ENCODE measurements at regions not wholly inside any gene's neighbourhood (a gene's known extent, or its start where the extent isn't known, plus 50 kb on each side); places are given as distances from the start of the nearest gene placed in this dataset.

GRCh38 chr20:58135441-58136148 is 92.9 kb downstream of the ANKRD60 start:
- H3K4me3 ChIP-seq: no peak overlapping the region
- no peaks in the 10 kb centered on the region for H3K36me3 ChIP-seq
- H3K27ac ChIP-seq: peak overlapping the region in 1 of 4 donors; percentile 26
- H3K9me3 ChIP-seq: no peaks in the 10 kb centered on the region
- H3K4me1 ChIP-seq: peaks cover 0 to 46% (median 2%) of the 10 kb centered on the region in 4 donors
- 43 to 56% methylated on average over 16 of the region's 16 CpGs for WGBS, 2 donors
- no peak for TF ChIP-seq EP300 (IDR thresholded peaks at IDR 0.05)
- no peak for TF ChIP-seq POLR2A (IDR thresholded peaks at IDR 0.05)
- TF ChIP-seq, protein P1, sequence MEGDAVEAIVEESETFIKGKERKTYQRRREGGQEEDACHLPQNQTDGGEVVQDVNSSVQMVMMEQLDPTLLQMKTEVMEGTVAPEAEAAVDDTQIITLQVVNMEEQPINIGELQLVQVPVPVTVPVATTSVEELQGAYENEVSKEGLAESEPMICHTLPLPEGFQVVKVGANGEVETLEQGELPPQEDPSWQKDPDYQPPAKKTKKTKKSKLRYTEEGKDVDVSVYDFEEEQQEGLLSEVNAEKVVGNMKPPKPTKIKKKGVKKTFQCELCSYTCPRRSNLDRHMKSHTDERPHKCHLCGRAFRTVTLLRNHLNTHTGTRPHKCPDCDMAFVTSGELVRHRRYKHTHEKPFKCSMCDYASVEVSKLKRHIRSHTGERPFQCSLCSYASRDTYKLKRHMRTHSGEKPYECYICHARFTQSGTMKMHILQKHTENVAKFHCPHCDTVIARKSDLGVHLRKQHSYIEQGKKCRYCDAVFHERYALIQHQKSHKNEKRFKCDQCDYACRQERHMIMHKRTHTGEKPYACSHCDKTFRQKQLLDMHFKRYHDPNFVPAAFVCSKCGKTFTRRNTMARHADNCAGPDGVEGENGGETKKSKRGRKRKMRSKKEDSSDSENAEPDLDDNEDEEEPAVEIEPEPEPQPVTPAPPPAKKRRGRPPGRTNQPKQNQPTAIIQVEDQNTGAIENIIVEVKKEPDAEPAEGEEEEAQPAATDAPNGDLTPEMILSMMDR (IDR thresholded peaks at IDR 0.05): no peak
- no peak for DNase-seq (ENCODE audit: low spot score in 2 of 2)
- H3K27me3 ChIP-seq: no peaks in the 10 kb centered on the region

- Histone ChIP-seq H3K27ac (peak overlapping the region; percentile 18 to 88 (median 51)), H3K4me3 (no peak overlapping the region), H3K27me3 (no peaks in the 10 kb centered on the region), H3K36me3 (no peaks in the 10 kb centered on the region), H3K4me1 (peaks cover 0 to 70% (median 11%) of the 10 kb centered on the region in 4 donors), H3K9me3 (no peaks in the 10 kb centered on the region)
- no peak for DNase-seq (ENCODE audit: low spot score in 2 of 2)
- no peak for TF ChIP-seq POLR2A (IDR thresholded peaks at IDR 0.05)
- TF ChIP-seq EP300 (IDR thresholded peaks at IDR 0.05): peak in 1 of 2 donors; percentile 32
- TF ChIP-seq, protein P1 (IDR thresholded peaks at IDR 0.05): no peak
- 41 to 43% methylated on average over 9 of the region's 9 CpGs for WGBS, 2 donors
Observed at GRCh38 chr20:58133020-58133808, 95.2 kb downstream of the ANKRD60 start.

DNA sequence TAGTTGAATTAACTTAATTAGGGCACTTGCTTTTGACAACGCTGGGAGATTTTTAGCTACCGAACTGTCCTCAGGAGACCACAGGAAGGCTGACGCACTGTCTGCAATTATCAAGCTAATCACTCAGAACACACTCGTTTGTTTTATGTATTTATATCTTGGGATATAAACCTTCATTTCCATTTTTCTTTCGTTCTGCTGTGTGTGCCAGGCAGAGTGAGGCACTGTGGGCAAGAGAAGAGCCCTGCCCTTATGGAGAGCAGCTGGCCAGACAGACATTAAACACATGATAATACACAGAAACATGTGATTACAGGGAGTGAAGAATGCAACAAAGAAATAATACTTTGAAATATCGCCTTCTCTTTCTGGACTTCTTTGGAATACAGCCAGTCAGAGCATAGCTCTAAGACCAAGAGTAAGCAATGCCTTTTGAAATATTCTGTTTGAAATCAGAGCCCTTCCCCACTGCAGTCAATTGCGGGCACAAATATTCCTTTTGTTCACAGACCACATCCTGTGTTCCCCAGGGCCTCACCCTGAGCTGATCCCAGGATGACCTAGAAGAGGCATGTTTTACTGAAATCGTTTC is 96.8 kb downstream of the ANKRD60 start:
- TF ChIP-seq POLR2A (IDR thresholded peaks at IDR 0.05) (no peak), EP300 (IDR thresholded peaks at IDR 0.05) (peak in 1 of 2 donors; percentile 37)
- Histone ChIP-seq H3K36me3 (no peaks in the 10 kb centered on the region), H3K4me3 (no peak overlapping the region), H3K9me3 (no peaks in the 10 kb centered on the region), H3K27me3 (no peaks in the 10 kb centered on the region), H3K27ac (peak overlapping the region in 3 of 4 donors; percentile 49 to 88 (median 76)), H3K4me1 (peaks cover 0 to 77% (median 11%) of the 10 kb centered on the region in 4 donors)
- no peak for DNase-seq (ENCODE audit: low spot score in 2 of 2)
- 9 to 11% methylated on average over 8 of the region's 8 CpGs for WGBS, 2 donors

- Histone ChIP-seq H3K36me3 (no peaks in the 10 kb centered on the region), H3K4me3 (no peak overlapping the region), H3K27me3 (no peaks in the 10 kb centered on the region), H3K4me1 (peaks cover 0 to 77% (median 11%) of the 10 kb centered on the region in 4 donors), H3K9me3 (peaks cover 0 to 2% (median 0%) of the 10 kb centered on the region in 4 donors), H3K27ac (peak overlapping the region; percentile 49 to 88 (median 64))
- TF ChIP-seq POLR2A (IDR thresholded peaks at IDR 0.05) (no peak), EP300 (IDR thresholded peaks at IDR 0.05) (no peak)
- TF ChIP-seq, protein P1 (IDR thresholded peaks at IDR 0.05): no peak
- peak in 1 of 2 donors; percentile 61 for DNase-seq (ENCODE audit: low spot score in 2 of 2)
- 12 to 19% methylated on average over 8 of the region's 8 CpGs for WGBS, 2 donors
Observed at GRCh38 chr20:58131151-58131550, 97.3 kb downstream of the ANKRD60 start.

DNA sequence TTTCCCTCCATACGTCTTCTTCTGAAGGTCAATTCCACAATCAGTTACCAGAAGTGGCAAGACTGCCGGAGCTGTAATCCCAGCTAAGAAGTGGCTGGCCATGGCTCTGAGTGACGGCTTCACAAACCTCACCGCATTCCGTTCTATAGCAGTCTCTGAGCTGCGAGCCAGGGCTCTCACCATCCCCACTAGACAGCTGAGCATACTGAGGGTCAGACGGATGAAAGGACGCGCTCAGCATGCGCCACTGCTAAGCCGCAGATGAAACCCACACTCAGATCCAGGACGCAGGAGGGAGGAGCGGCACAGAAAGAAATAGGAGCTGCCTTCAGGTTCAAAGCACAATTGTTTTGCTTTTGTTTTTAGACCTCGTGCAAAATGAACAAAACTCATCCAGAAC is 97.9 kb downstream of the ANKRD60 start:
- Histone ChIP-seq H3K27ac (peak overlapping the region; percentile 49 to 88 (median 64)), H3K4me1 (peaks cover 0 to 74% (median 11%) of the 10 kb centered on the region in 4 donors), H3K36me3 (no peaks in the 10 kb centered on the region), H3K4me3 (no peak overlapping the region), H3K9me3 (peaks cover 0 to 8% (median 0%) of the 10 kb centered on the region in 4 donors), H3K27me3 (no peaks in the 10 kb centered on the region)
- 71 to 79% methylated on average over 14 of the region's 14 CpGs for WGBS, 2 donors
- no peak for TF ChIP-seq EP300 (IDR thresholded peaks at IDR 0.05)
- DNase-seq (ENCODE audit: low spot score in 2 of 2): no peak

Measured in tibial nerve (tissue), 4 donors.